ENCODE measurements at regions not wholly inside any gene's neighbourhood (a gene's known extent, or its start where the extent isn't known, plus 50 kb on each side); places are given as distances from the start of the nearest gene placed in this dataset.

- TF ChIP-seq CTCF (IDR thresholded peaks at IDR 0.05 in 2 of 3, conservative IDR thresholded peaks at IDR 0.05 in 1 of 3; ENCODE audit: control insufficient read depth in 2 of 3, extremely low read depth in 1 of 3, insufficient read depth in 1 of 3, low read depth in 3 of 3, low read length in 3 of 3) (no peak), BCL3 (IDR thresholded peaks at IDR 0.05; ENCODE audit: borderline replicate concordance, insufficient read depth, low read depth, low read length, poor library complexity, severe bottlenecking) (no peak), NFIC (IDR thresholded peaks at IDR 0.05; ENCODE audit: low read depth, low read length) (no peak), USF2 (IDR thresholded peaks at IDR 0.05; ENCODE audit: borderline replicate concordance, low read depth, low read length) (no peak), YY1 (IDR thresholded peaks at IDR 0.05; ENCODE audit: low read depth, low read length) (no peak), POLR2A (IDR thresholded peaks at IDR 0.05; ENCODE audit: low read depth, low read length) (no peak), EZH2 (IDR thresholded peaks at IDR 0.05; ENCODE audit: borderline replicate concordance, control insufficient read depth, low read depth, low read length) (no peak)
These were observed 1170.9 kb downstream of the NLGN4X start for GRCh38 chrX:5057786-5058185.

All from GM12878 (cell line).